Esophagus squamous epithelium (tissue), 4 donors: ENCODE measurements at regions not wholly inside any gene's neighbourhood (a gene's known extent, or its start where the extent isn't known, plus 50 kb on each side); places are given as distances from the start of the nearest gene placed in this dataset.

Source experiments
- POLR2A ChIP-seq, 4 donors: fragments of 450-650 bp; IDR thresholded peaks; one replicate each; pipeline ENCODE4 v1.6.1; 2017; ENCODE audit warnings: antibody characterized with exemption in 4 of 4, mild to moderate bottlenecking in 4 of 4, moderate library complexity in 3 of 4
- TF ChIP-seq, protein P1 (sequence below), 6 experiments: fragments of 450-650 bp in 4 of 6; fragments of 200-600 bp in 2 of 6; sonication (generic) in 2 of 6; IDR thresholded peaks; one replicate each; pipeline ENCODE4 v1.5.1; 2016 to 2019; ENCODE audit warnings: antibody characterized with exemption in 6 of 6, mild to moderate bottlenecking in 4 of 6, moderate library complexity in 4 of 6

DNA sequence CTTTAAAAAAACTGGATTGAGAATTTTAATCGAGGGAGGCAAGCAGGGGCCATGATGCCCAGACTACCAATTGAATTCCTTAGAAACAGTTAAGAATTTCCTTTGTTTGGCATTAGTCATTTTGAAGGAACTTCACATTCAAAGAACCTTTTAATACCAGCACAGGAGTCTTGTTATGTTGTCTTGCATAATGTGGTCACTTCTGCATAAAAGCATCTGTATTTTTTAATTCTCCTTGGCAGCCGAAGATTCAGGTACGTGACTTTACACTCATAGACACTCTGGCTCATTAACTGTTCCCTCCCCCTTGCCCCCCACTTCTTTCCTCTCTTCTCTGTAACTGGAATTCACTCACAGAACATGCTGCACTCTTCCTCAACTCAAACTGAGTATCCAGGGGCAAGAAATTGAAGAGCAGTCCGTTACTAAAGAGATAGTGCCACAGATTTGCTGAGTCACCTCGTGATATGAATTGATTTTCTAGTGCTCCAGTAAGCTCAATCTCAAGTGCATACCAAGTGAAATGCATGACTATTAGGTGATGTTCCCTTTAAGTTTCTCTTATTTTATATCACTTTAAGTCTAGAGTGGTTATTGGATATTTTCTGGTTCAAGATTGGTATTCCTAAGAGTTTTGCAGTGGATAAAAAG, 572.2 kb upstream of the SOX9 start:
- TF ChIP-seq, protein P1, sequence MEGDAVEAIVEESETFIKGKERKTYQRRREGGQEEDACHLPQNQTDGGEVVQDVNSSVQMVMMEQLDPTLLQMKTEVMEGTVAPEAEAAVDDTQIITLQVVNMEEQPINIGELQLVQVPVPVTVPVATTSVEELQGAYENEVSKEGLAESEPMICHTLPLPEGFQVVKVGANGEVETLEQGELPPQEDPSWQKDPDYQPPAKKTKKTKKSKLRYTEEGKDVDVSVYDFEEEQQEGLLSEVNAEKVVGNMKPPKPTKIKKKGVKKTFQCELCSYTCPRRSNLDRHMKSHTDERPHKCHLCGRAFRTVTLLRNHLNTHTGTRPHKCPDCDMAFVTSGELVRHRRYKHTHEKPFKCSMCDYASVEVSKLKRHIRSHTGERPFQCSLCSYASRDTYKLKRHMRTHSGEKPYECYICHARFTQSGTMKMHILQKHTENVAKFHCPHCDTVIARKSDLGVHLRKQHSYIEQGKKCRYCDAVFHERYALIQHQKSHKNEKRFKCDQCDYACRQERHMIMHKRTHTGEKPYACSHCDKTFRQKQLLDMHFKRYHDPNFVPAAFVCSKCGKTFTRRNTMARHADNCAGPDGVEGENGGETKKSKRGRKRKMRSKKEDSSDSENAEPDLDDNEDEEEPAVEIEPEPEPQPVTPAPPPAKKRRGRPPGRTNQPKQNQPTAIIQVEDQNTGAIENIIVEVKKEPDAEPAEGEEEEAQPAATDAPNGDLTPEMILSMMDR (IDR thresholded peaks at IDR 0.05), result no peak
- no peak for TF ChIP-seq POLR2A (IDR thresholded peaks at IDR 0.05)
